Retinal pigment epithelial cell (primary cell): ENCODE measurements at regions not wholly inside any gene's neighbourhood (a gene's known extent, or its start where the extent isn't known, plus 50 kb on each side); places are given as distances from the start of the nearest gene placed in this dataset.
A peak's percentile ranks its signal among the peaks of the same experiment; 100 is the strongest.

Experiments
- DNase-seq: peaks from one replicate; pipeline ENCODE4 v3.0.0-alpha.2; 2010; ENCODE audit warnings: low read depth
- H3K4me3 ChIP-seq: 2 replicates; pipeline ENCODE4 v1.5.1; 2011; ENCODE audit warnings: mild to moderate bottlenecking, low read length, control low read depth, moderate library complexity
- CTCF ChIP-seq: conservative IDR thresholded peaks from 2 replicates; pipeline ENCODE4 v1.5.1; 2011; ENCODE audit warnings: low read depth, low read length, control low read depth, inconsistent platforms

GRCh38 chr13:39998166-39998565 is 342.7 kb downstream of the COG6 start:
- no peak for TF ChIP-seq CTCF
- no peak for DNase-seq
- H3K4me3 ChIP-seq, result no peak overlapping the region

GRCh38 chr13:40002016-40002415 is 346.6 kb downstream of the COG6 start:
- DNase-seq, result no peak
- no peak overlapping the region for H3K4me3 ChIP-seq
- no peak for TF ChIP-seq CTCF

- TF ChIP-seq CTCF, result no peak
- no peak overlapping the region for H3K4me3 ChIP-seq
These were observed 358.1 kb downstream of the COG6 start for GRCh38 chr13:40013554-40013953.

GRCh38 chr13:40016953-40017660 is 361.6 kb downstream of the COG6 start:
- H3K4me3 ChIP-seq, result no peak overlapping the region
- no peak for TF ChIP-seq CTCF
- peak; percentile 35 for DNase-seq

More at GRCh38 chr13:40013554-40013953, 358.1 kb downstream of the COG6 start:
- no peak for DNase-seq

GRCh38 chr13:40017662-40018262 is 362.3 kb downstream of the COG6 start:
- DNase-seq, result no peak
- TF ChIP-seq CTCF, result no peak

GRCh38 chr13:40023595-40024203 is 368.2 kb downstream of the COG6 start:
- no peak for DNase-seq
- no peak for TF ChIP-seq CTCF
- H3K4me3 ChIP-seq, result no peak overlapping the region

More at GRCh38 chr13:40017662-40018262, 362.3 kb downstream of the COG6 start:
- no peak overlapping the region for H3K4me3 ChIP-seq
